Muscle of leg (tissue), 3 donors: ENCODE measurements at regions not wholly inside any gene's neighbourhood (a gene's known extent, or its start where the extent isn't known, plus 50 kb on each side); places are given as distances from the start of the nearest gene placed in this dataset.

ENCODE experiments used
- DNase-seq: peaks from one replicate; pipeline ENCODE4 v3.0.0; 2013
- H3K27ac ChIP-seq: one replicate; pipeline ENCODE4 v1.5.1; 2013; ENCODE audit warnings: mild to moderate bottlenecking, low read length, control low read depth
- H3K27me3 ChIP-seq: one replicate; pipeline ENCODE4 v1.6.1; 2013; ENCODE audit warnings: low read length; ENCODE audit not compliant: control insufficient read depth, insufficient read depth
- H3K36me3 ChIP-seq: one replicate; pipeline ENCODE4 v1.6.1; 2013; ENCODE audit warnings: low read length; ENCODE audit not compliant: control insufficient read depth, insufficient read depth
- H3K4me1 ChIP-seq: one replicate; pipeline ENCODE4 v1.6.1; 2013; ENCODE audit warnings: low read length; ENCODE audit not compliant: control insufficient read depth, insufficient read depth
- H3K4me3 ChIP-seq: one replicate; pipeline ENCODE4 v1.5.1; 2013; ENCODE audit warnings: low read length, control low read depth
- H3K9me3 ChIP-seq: replicated peaks from 2 replicates; pipeline ENCODE4 v1.6.1; 2013; ENCODE audit warnings: low read depth, low read length; ENCODE audit not compliant: control insufficient read depth
- WGBS: methylation state at CpG from one replicate; pipeline ENCODE4 v1.1.5; 2013; ENCODE audit warnings: missing lambda C conversion rate; ENCODE audit not compliant: insufficient coverage; 5-methylcytosine and 5-hydroxymethylcytosine counted together

- Histone ChIP-seq H3K27me3 (no peaks in the 10 kb centered on the region), H3K4me1 (no peaks in the 10 kb centered on the region), H3K27ac (no peak overlapping the region), H3K36me3 (no peaks in the 10 kb centered on the region), H3K4me3 (no peak overlapping the region), H3K9me3 (no peaks in the 10 kb centered on the region)
- WGBS = no CpG with 5 or more reads among the region's 2 CpGs
- DNase-seq = no peak
Observed at GRCh38 chr13:90122531-90122930, 1225.0 kb upstream of the MIR17HG start.

GRCh38 chr13:90135558-90135957 is 1211.9 kb upstream of the MIR17HG start:
- Histone ChIP-seq H3K4me3 (no peak overlapping the region), H3K27me3 (no peaks in the 10 kb centered on the region), H3K9me3 (no peaks in the 10 kb centered on the region), H3K27ac (no peak overlapping the region), H3K36me3 (no peaks in the 10 kb centered on the region), H3K4me1 (no peaks in the 10 kb centered on the region)
- DNase-seq = no peak
- WGBS = no CpG with 5 or more reads among the region's 3 CpGs

GRCh38 chr13:90142251-90142650 is 1205.2 kb upstream of the MIR17HG start:
- no peaks in the 10 kb centered on the region for H3K36me3 ChIP-seq
- DNase-seq = no peak
- no peaks in the 10 kb centered on the region for H3K4me1 ChIP-seq

GRCh38 chr13:90154311-90154960 is 1193.1 kb upstream of the MIR17HG start:
- Histone ChIP-seq H3K27ac (no peak overlapping the region), H3K4me3 (no peak overlapping the region), H3K4me1 (no peaks in the 10 kb centered on the region), H3K36me3 (no peaks in the 10 kb centered on the region), H3K9me3 (no peaks in the 10 kb centered on the region), H3K27me3 (no peaks in the 10 kb centered on the region)
- no peak for DNase-seq
- 89% methylated on average over 1 of the region's 2 CpGs for WGBS

More at GRCh38 chr13:90142251-90142650, 1205.2 kb upstream of the MIR17HG start:
- no peaks in the 10 kb centered on the region for H3K9me3 ChIP-seq
- no CpG with 5 or more reads among the region's 5 CpGs for WGBS
- no peak overlapping the region for H3K4me3 ChIP-seq
- no peak overlapping the region for H3K27ac ChIP-seq
- no peaks in the 10 kb centered on the region for H3K27me3 ChIP-seq

- WGBS = no CpG with 5 or more reads among the region's 1 CpG
- no peaks in the 10 kb centered on the region for H3K27me3 ChIP-seq
- no peak for DNase-seq
- no peak overlapping the region for H3K4me3 ChIP-seq
- H3K4me1 ChIP-seq = no peaks in the 10 kb centered on the region
- H3K27ac ChIP-seq = no peak overlapping the region
- H3K9me3 ChIP-seq = no peaks in the 10 kb centered on the region
- no peaks in the 10 kb centered on the region for H3K36me3 ChIP-seq
Observed at GRCh38 chr13:90156390-90156789, 1191.1 kb upstream of the MIR17HG start.

GRCh38 chr13:90168953-90169352 is 1178.5 kb upstream of the MIR17HG start:
- no peak for DNase-seq
- Histone ChIP-seq H3K36me3 (no peaks in the 10 kb centered on the region), H3K27me3 (no peaks in the 10 kb centered on the region), H3K4me1 (no peaks in the 10 kb centered on the region), H3K4me3 (no peak overlapping the region), H3K27ac (no peak overlapping the region), H3K9me3 (no peaks in the 10 kb centered on the region)
- no CpG with 5 or more reads among the region's 1 CpG for WGBS

GRCh38 chr13:90170208-90170607 is 1177.3 kb upstream of the MIR17HG start:
- no peaks in the 10 kb centered on the region for H3K27me3 ChIP-seq
- no peaks in the 10 kb centered on the region for H3K4me1 ChIP-seq
- no peaks in the 10 kb centered on the region for H3K36me3 ChIP-seq
- H3K9me3 ChIP-seq = no peaks in the 10 kb centered on the region
- no peak for DNase-seq
- WGBS = no CpG with 5 or more reads among the region's 1 CpG
- no peak overlapping the region for H3K4me3 ChIP-seq
- H3K27ac ChIP-seq = no peak overlapping the region

GRCh38 chr13:90171649-90172048 is 1175.8 kb upstream of the MIR17HG start:
- no peaks in the 10 kb centered on the region for H3K36me3 ChIP-seq
- no peaks in the 10 kb centered on the region for H3K4me1 ChIP-seq
- no peaks in the 10 kb centered on the region for H3K27me3 ChIP-seq
- no CpG with 5 or more reads among the region's 1 CpG for WGBS
- no peak overlapping the region for H3K27ac ChIP-seq
- H3K4me3 ChIP-seq = no peak overlapping the region
- H3K9me3 ChIP-seq = no peaks in the 10 kb centered on the region
- DNase-seq = no peak

- H3K36me3 ChIP-seq = no peaks in the 10 kb centered on the region
- H3K27me3 ChIP-seq = no peaks in the 10 kb centered on the region
- no peak overlapping the region for H3K27ac ChIP-seq
- WGBS = no CpG with 5 or more reads among the region's 1 CpG
- peak; percentile 13 for DNase-seq
- H3K9me3 ChIP-seq = no peaks in the 10 kb centered on the region
- H3K4me1 ChIP-seq = no peaks in the 10 kb centered on the region
- no peak overlapping the region for H3K4me3 ChIP-seq
Observed at GRCh38 chr13:90177512-90177911, 1170.0 kb upstream of the MIR17HG start.

GRCh38 chr13:90184355-90184754 is 1163.1 kb upstream of the MIR17HG start:
- no peak for DNase-seq
- Histone ChIP-seq H3K27ac (no peak overlapping the region), H3K9me3 (no peaks in the 10 kb centered on the region), H3K4me1 (no peaks in the 10 kb centered on the region), H3K27me3 (no peaks in the 10 kb centered on the region), H3K36me3 (no peaks in the 10 kb centered on the region), H3K4me3 (no peak overlapping the region)
- no CpG with 5 or more reads among the region's 1 CpG for WGBS

GRCh38 chr13:90185734-90186133 is 1161.8 kb upstream of the MIR17HG start:
- no peaks in the 10 kb centered on the region for H3K4me1 ChIP-seq
- no peak overlapping the region for H3K27ac ChIP-seq
- H3K9me3 ChIP-seq = no peaks in the 10 kb centered on the region
- no peak overlapping the region for H3K4me3 ChIP-seq
- H3K36me3 ChIP-seq = no peaks in the 10 kb centered on the region
- no peak for DNase-seq
- no peaks in the 10 kb centered on the region for H3K27me3 ChIP-seq
